ENCODE measurements at regions not wholly inside any gene's neighbourhood (a gene's known extent, or its start where the extent isn't known, plus 50 kb on each side); places are given as distances from the start of the nearest gene placed in this dataset.

- DNase-seq = no peak
- no peak overlapping the region for H3K27ac ChIP-seq
- TF ChIP-seq CTCF (IDR thresholded peaks at IDR 0.05) = no peak
- TF ChIP-seq POLR2A (IDR thresholded peaks at IDR 0.05) = no peak
- WGBS, 2 donors = 74 to 82% methylated on average over 2 of the region's 2 CpGs
- no peaks in the 10 kb centered on the region for H3K9me3 ChIP-seq
- no peak overlapping the region for H3K4me3 ChIP-seq
- H3K36me3 ChIP-seq = no peaks in the 10 kb centered on the region
- H3K4me1 ChIP-seq = no peaks in the 10 kb centered on the region
- no peaks in the 10 kb centered on the region for H3K27me3 ChIP-seq
- intact Hi-C loops (cut with DNase I) = no loop called here
Measured at GRCh38 chr11:80637571-80637970, 1196.7 kb upstream of the TENM4 start.

DNA sequence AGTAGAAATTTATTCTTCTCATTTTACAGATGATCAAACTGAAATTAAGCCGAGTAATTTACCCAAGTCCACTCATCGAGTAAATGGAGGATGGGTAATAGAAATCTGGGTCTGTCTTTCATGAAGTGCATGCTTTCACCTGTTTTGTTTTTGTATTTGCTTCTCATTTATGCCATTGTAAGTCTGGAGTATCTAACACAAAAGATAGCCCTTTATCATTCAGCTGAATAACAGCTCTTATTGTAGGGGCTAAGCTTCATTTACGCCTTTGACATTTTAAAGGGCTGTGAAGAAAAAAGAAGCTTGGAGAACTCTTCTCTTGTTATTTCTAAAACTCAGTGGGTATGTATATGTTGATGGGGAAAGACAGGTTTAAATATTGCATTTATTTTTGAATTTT is 1196.2 kb upstream of the TENM4 start:
- TF ChIP-seq CTCF (IDR thresholded peaks at IDR 0.05) (no peak), POLR2A (IDR thresholded peaks at IDR 0.05) (no peak)
- H3K27ac ChIP-seq = no peak overlapping the region
- H3K4me3 ChIP-seq = no peak overlapping the region
- H3K27me3 ChIP-seq = no peaks in the 10 kb centered on the region
- no peak for DNase-seq
- no peaks in the 10 kb centered on the region for H3K4me1 ChIP-seq
- no peaks in the 10 kb centered on the region for H3K9me3 ChIP-seq
- WGBS, 2 donors = 89 to 91% methylated on average over 3 of the region's 3 CpGs
- intact Hi-C loops (cut with DNase I) = no loop called here
- no peaks in the 10 kb centered on the region for H3K36me3 ChIP-seq

- intact Hi-C loops (cut with DNase I) = no loop called here
- H3K27ac ChIP-seq = no peak overlapping the region
- TF ChIP-seq CTCF (IDR thresholded peaks at IDR 0.05) (no peak), POLR2A (IDR thresholded peaks at IDR 0.05) (no peak)
- H3K4me3 ChIP-seq = no peak overlapping the region
- H3K4me1 ChIP-seq = no peaks in the 10 kb centered on the region
- WGBS, 2 donors = 50 to 66% methylated on average over 3 of the region's 3 CpGs
- H3K9me3 ChIP-seq = no peaks in the 10 kb centered on the region
- H3K36me3 ChIP-seq = no peaks in the 10 kb centered on the region
- DNase-seq = no peak
- no peaks in the 10 kb centered on the region for H3K27me3 ChIP-seq
Measured at GRCh38 chr11:80635178-80635577, 1194.3 kb upstream of the TENM4 start.

DNA sequence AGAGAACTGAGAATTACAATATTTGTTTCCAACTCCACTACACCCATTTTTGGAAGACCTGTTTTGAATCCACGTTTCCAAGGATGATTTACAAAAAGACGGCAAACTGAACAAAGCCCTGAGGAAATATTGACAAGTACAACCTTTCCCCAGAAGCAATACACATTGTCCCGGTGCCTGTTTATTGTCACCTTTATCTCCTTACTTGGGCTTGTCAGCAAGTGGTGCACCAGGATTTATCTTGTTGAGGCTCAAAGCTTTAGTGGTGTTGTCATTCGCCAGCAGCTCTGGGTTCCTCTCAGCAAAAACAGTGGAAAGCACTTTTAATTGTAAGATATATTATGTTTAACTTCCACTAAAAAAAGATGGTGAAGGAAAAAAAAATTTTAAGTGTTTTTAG is 1191.9 kb upstream of the TENM4 start:
- no peak overlapping the region for H3K4me3 ChIP-seq
- intact Hi-C loops (cut with DNase I) = no loop called here
- no peaks in the 10 kb centered on the region for H3K4me1 ChIP-seq
- no peak overlapping the region for H3K27ac ChIP-seq
- no peaks in the 10 kb centered on the region for H3K36me3 ChIP-seq
- no peaks in the 10 kb centered on the region for H3K9me3 ChIP-seq
- TF ChIP-seq POLR2A (IDR thresholded peaks at IDR 0.05) (no peak), CTCF (IDR thresholded peaks at IDR 0.05) (no peak)
- DNase-seq = no peak
- H3K27me3 ChIP-seq = no peaks in the 10 kb centered on the region
- WGBS, 2 donors = 55 to 72% methylated on average over 4 of the region's 4 CpGs

- intact Hi-C loops (cut with DNase I) = no loop called here
- H3K27ac ChIP-seq = no peak overlapping the region
- no peaks in the 10 kb centered on the region for H3K4me1 ChIP-seq
- no peak overlapping the region for H3K4me3 ChIP-seq
- TF ChIP-seq CTCF (IDR thresholded peaks at IDR 0.05) (no peak), POLR2A (IDR thresholded peaks at IDR 0.05) (no peak)
- no peak for DNase-seq
- no peaks in the 10 kb centered on the region for H3K27me3 ChIP-seq
- 94 to 97% methylated on average over 2 of the region's 2 CpGs for WGBS, 2 donors
- no peaks in the 10 kb centered on the region for H3K9me3 ChIP-seq
- H3K36me3 ChIP-seq = no peaks in the 10 kb centered on the region
Measured at GRCh38 chr11:80632156-80632555, 1191.3 kb upstream of the TENM4 start.
